NCI-H1694 (cell line): ENCODE measurements at regions not wholly inside any gene's neighbourhood (a gene's known extent, or its start where the extent isn't known, plus 50 kb on each side); places are given as distances from the start of the nearest gene placed in this dataset.

Source experiments
- DNase-seq: peaks from one replicate; lab custom pipeline; 2025; lab: John Stamatoyannopoulos, UW

DNA sequence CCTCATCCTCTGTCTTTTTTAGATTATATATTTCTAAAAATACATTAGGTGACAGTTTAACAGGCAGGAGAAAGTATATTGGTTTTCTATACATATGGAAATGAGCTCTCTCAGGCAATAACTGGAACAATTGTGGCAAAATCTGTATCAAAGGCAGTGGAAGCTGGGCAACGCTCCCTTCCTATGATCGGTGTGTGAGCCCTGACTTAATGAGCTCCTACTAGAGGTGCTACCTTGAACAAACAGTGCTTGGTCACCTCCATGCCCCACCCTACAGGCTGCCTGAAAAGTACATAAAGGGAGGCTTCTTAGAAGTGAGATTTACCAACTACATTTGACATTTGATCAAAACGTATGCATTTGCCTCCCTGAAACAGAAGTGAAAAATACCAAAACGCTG is 185.3 kb downstream of the EFNB2 start:
- DNase-seq, result no peak

DNA sequence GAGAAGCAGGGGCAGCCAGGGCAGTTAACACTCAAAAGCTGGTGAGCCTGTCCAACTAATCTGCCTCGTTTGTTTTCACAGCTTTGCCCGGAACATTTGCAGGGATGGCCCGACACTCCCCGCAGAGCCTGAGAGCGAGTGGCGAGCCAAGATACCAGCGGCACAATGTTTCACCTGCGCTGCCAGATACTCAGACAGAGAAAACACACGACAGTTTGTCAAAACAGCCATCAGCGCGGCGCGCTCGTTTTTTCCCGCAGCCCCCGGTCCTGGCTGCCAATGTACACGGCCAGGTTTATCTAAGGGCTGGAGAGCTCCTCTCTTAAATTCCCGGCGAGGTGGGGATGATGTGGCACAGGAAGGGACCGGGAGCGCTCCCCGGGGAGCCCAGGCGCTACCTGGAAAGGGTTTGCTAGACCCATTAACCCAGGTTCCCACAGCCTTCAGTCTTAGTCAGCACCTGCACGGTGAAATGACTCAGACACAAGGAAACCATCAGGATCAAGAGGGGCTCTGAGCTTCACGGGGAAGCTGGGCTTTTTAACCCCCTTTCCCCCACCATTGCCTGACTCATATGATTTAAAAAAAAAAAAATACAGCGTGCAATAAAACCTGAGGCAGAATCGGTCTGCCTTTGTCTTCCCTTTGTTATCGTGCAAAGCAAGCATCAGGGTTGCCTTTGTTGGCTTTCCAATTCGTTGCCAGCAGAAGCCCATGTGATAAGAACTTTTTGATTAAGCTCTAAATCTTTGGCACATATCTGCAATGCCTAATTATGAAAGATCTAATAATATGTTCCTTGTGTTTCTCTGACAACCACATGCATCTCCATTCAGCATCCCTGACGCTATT is 186.2 kb downstream of the EFNB2 start:
- no peak for DNase-seq

DNA sequence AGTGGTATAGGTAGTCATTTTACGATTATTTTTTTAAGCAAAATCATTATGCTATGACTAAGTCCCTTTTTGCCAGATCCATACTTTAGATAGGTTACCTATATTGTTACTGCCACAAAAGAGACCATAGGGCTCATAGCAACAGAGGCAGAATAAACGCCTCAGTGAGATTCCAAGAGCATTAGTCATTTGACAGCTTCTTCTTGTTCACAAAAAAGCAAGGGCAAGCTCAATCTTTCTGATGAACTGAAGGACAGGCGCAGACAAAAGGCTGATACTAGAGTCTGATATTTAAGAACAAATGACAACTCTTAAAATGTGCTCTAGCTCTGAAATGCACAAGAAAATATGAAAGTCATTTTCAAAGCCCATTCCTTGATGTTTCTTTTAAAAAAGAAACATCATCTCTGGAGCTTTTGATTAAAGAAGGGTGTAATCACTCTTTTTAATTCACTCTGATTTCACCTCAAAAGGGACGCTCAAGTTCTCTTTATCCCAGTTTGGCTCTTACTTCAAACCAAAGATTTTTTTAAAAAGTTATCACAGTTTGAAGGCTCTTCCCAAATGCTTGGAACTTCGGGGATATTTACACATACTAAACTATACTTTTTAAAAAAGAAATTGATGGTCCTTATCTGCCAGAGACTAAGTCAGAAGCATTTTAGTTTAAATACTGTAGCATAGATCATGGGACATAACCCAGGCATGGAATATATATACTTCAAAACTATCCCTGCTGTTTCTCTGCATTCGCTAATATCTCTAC is 187.2 kb downstream of the EFNB2 start:
- DNase-seq, result no peak

DNA sequence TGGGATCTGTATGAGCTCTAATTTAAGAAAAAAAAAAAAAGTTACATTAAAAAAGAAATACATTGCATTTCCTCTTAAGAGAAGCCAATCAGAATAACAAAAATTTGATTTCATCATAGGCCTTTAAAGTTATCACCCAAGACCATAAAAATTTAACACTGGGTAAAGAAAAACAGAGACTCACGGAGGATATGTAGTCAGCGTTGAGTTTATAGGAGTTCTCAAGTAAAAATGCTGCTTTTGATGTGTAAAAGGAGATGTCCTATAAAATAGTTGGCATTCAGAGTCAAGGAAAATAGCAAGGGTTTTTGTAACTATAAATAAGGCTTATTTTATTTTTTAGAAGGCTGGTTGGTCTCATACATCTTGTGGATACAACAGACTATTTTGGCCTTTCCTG is 191.1 kb downstream of the EFNB2 start:
- DNase-seq, result no peak

DNA sequence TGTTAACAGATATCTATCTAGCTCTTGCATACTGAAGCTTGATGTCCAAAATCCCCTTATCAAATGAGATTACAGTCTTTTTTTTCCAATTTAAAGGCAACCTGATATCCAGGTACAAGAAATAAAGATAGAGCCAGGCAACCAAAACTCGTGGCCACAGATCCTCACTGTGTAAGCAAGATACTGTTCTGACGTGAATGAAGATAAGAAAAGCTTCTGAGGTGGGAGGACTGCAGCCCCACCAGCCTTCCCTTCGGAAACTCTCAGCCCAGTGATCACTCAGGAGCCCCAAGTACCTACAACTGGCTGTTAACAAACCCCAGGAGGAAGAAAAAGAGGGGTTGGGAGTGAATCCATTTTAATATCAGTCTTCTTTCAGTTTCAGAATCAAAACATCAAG is 191.6 kb downstream of the EFNB2 start:
- DNase-seq, result no peak

DNA sequence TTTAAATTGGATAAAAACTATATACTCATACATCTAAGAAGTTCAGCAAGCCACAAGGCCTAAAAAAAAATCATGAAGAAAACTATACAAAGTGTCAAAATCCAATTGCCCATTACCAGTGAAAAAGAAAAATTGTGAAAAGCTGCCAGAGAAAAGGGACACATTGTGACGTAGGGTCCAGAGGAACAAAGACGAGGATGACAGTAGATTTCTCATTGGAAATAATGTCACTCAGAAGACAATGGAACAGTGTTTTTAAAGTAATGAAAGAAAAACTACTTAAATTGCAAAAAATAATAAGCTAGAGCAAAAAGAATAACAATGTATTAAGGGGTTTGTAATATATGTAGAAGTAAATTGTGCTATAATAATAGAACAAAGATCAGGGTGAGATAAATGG is 195.2 kb downstream of the EFNB2 start:
- DNase-seq, result no peak

DNA sequence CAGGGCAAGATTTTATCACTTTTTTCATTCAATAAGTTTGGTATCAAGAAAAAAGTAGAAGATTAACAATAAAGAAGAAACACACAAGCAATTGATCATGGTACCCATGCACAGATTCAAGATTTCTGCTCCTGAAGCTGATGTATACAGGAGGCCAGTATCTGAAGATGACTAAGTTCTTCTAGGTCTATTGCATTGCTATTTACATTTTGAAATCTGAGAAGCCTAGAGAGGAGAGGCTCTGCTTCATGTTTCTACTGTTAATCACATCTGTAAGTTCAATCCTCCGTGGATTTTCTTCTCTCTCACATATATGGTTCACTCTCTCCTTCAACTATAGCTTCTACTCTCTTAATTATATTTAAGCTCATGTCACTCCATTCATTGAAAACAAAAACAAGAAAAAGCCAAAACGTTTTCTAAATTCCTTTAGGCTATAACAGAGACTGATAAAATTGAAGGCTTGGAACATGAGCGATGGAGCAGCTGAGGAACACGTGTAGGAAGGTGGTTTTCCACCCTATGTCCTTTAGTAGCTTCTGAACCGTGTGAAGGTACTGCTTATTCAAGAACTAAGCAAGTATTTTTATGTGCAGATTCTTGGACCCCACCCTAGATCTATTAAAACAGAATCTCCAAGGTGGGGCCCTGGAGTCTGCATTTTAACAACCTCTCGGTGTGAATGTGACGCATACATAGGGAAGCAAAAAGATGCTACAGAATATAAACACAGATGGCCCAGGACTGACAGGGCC is 198.2 kb downstream of the EFNB2 start:
- no peak for DNase-seq

DNA sequence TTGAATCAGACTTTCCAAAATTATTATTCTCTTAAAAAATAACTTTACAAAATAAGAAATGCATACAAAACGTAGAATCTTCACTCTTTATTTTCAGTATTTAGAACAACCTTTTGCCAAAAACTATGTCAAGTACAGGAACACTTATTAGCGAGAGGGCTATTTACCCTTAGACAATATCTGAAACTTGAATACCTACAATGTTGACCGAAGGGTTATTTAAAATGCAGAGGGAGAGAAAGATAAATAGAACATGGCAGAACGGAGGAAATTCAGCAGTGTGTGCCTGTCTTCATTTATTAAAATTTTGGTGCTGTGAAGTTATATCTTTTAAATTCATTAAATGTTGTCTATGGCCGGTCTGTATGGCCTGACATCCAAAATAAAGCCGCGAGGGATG is 198.8 kb downstream of the EFNB2 start:
- no peak for DNase-seq

DNA sequence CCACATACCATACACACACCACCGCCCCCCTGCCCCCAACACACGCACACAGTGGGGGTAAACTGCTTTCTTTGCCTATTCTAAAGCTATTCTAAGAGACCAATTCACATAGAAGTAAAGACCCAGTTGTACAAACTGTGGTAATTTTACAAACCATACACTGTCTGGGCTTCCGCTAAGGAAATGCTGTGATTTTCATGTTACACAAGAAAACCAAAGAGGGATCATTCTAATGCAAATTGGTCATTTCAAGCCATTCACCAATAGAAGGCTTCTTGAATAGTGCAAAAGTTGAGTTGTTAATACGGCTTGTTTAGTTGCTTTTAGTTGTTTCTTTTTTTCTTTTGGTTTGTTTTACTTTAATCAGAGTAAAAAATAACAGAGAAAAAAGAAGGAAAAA is 202.8 kb downstream of the EFNB2 start:
- no peak for DNase-seq

DNA sequence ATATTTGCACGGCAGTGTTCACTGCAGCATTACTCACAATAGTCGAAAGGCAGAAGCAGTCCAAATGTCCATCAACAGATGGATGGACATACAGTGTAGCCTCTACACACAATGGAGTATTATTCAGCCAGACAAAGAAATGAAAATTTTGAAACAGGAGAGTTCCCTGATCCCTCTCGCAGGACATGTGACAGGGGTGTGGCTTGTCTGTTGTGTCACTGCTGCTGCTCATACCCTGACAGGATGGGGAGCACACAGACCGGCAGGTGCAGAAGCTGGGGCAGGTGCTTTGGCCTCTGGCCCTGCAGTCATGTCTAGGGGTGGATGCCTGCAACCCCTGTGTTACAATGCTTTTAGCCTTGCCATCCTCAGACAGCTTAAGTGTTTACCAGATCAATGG is 204.3 kb downstream of the EFNB2 start:
- no peak for DNase-seq

DNA sequence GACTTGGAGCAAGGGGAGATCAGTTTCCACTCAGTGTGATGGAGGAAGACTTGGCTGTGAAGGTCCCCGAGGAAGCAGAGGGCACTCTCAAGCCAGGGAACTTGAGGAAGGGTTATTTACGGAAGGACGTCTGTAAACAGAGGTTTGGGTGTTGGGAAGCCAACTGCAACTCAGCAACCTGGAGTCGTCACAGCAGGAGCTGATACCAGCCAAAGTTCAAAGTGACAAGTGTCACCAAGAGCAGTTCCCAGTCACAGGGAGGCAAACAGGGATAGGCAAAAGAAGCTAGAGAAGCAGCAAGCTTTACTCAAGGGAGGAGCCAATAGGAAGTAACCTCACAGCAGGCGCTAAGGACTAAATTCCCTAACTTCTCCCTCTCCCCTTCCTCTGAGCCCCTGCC is 205.5 kb downstream of the EFNB2 start:
- DNase-seq, result no peak

DNA sequence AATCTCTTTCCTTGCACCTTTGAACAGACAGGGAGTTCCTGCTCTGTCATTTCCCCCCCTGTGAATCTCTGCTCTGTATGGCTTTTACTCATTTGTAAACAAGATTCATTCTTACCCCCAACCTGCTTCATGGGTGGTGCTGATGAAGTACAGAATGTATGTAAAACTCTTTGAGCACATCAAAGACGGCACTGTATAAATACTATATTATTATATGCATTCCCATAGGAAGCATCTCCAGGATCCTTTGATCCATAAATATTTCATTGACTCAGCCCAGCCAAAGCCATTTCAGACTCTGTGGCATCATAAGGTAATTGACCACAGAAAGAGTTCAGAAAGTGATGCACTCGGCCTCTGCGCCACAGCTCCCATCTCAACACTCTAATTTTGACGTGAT is 208.7 kb downstream of the EFNB2 start:
- no peak for DNase-seq

DNA sequence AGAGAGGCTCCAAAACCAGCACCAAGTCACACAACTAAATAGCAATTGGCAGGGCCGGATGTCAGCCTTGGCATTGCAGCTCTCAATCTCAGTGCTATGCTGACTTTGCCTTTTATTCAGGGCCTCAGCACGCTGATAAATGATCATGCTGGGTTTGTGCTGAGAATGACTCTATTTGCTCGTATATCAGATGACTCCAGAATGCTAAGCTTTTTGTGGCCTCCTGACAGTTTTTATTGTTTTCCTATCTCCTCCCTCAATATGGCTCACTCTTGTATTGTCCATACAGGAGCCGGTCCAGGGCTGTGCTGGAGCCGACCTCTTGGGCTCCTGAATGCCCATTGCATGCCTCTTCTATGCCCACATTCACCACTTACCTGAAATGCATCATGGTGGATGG is 211.0 kb downstream of the EFNB2 start:
- DNase-seq, result no peak

DNA sequence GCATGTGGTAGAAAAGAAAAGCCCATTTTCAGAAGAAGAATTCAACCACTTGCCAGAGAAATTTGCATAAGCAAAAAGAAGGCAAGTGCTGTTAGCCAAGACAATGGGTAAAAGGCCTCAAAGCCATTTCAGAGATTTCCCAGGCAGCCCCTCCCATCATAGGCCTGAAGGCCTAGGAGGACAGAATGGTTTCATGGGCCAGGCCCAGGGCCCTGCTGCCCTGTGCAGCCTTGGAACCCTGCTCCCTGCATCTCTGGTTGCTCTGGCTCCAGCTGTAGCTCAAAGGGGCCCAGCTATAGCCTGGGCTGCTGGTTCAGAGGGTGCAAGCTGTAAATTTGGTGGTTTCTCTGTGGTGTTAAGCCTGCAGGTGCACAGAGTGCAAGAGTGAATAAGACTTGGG is 212.8 kb downstream of the EFNB2 start:
- no peak for DNase-seq

DNA sequence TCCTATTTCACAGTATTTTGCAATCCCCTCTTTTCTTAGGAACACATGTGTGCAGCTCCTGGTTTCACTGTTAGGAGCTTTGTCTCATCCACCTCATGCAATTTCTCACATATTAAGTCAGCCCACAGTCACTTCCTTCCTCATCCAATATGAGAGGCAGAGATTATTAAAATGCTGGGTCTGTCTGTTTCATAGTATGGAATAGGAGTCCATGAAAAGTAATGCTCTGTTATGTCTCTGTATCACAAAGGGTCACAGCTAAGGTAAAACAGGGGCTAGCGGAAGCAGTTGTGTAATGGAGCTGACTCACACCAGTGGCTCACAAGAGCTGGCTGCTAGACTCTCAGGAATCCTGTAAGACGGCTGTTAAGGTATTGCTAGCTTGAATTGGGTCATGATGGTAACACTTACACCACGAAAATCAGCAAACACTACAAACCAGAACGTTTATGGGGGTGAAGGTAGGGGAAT is 216.5 kb downstream of the EFNB2 start:
- no peak for DNase-seq

DNA sequence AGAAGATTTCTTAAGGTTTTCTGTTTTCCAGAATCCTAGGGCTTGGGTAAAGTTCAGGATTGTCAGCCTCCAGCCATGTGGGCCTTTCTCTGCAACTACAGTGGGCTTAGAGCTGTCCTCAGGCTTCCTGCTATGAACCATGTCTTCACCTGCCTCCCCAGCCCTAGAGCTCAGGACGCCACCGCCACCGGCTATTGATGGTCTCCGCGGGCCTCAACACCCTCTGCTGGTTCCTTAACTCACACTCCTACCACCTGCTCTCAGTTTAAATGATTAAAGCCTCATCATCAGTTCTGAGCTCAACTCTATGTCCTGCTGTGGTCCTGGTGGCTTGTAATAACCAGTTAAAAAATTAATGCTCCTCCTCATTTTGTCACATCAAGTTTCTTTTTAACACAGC is 221.0 kb downstream of the EFNB2 start:
- no peak for DNase-seq

DNA sequence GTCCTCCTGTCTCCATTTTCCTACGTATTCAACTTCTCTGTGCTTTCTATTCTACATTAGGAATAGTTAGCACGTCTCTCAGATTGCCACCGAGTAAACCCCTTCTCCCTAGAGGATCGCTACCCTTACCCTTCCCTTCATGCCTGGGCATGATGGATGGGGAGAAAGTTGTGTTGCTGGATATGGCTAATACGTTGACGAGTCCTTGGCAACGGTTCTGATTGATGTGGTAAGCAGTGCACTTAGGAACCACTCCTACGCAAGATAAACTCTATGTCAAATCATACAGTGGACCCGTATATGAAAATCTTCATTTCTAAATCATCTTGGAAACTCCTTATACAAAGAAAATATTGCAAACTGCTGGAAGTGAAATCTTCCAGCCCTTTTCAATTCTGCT is 224.5 kb downstream of the EFNB2 start:
- no peak for DNase-seq

DNA sequence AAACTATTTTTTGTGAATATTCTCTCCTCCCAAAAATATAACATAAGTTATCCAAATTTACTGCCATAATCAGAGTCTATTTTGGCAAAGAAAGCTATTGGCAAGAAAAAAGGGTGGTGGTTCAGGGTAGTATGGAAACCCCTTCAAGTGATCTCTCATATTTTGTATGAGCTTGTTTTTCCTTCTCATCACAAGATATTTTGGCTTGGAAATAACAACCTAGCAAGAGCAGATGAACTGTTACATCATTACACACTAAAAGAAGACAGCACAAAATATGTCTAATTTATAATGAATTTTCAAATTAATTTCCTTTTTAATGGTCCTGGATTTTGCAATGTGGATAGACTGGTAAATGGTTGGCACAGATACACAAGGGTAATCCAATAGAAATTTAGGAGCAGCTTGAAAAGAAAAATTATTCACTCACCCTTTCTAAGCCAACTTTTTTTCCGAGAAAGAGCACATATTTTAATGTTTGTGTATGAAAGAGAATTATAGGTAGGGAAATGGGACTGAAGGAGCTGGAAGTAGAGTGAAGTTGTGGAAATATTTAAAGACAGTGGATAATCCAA is 225.1 kb downstream of the EFNB2 start:
- no peak for DNase-seq

DNA sequence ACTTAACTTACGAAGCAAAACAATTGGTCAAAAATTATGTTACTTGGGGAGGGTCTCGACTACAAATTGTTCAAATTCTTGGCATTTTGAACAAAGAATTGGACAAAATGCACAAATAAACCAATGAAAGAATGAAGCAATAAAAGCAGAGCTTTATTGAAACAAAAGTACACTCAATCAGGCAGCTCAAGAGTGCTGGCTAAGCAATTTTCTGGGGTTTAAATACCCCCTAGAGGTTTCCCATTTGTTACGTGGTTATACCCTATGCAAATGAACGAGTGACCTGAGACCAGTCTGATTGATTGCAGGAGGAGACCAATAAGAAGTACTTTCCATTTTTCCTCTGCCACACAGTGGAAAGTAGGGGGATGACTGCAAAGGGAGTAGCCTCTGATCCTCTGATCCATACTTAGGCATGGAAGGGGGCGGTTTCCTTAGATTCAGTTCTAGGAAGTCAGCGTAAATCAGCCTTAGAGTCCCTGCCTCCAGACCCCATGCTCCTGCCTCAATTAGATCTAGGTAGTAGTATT is 228.6 kb downstream of the EFNB2 start:
- no peak for DNase-seq

DNA sequence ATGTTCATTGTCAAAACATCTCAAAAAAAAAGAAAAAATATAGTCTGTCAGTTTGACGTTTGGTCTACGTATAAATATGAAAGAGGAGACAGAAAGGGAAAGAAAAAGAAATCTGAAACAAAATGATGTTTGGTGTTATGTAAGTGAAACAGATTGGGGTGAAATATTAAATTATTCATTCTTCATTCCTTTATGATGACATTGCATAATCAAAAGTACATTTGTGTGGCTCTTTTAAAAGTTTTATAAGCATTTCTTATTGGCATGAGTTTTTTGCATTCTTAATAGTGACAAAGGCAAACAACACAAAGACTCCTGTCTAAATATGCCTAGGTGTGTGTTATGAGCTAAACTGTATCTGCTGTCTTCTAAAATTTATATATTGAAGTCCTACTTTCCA is 232.6 kb downstream of the EFNB2 start:
- no peak for DNase-seq

DNA sequence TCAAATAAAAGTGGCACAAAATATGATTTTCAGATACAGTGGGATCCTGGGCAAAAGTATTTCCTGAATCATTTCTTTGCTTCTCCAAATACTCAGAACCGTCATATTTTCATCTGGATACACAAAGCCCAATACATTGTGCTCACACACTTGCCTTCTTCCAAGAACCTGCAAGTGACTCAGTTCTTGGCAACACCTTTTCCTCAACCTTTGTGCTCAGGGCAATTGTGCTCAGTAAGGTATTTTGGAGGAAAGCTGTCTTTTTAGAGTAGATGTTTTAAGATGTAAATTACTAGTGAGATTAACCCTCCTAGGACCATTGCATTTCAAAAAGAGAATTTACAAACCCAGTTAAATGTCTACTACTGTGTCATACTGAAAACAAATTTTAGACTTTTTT is 233.5 kb downstream of the EFNB2 start:
- DNase-seq, result no peak

DNA sequence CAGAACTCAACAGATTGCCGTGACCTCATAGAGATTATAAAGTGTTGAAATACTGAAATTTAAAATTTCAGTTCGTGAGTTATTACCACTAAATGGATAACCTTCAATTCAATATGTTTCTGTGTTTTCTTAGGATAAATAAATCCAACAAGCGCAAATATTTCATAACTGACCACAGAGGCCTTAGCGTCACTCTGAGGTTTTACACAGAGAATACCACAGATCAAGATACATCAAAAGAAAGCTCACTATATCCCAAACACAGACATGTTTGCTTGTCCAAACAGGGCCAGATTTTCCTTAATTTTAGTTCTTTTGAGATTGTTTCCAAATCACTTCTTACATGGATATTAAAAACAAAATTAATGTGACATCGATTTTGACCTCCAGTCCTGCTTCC is 235.8 kb downstream of the EFNB2 start:
- DNase-seq, result no peak
